H1 (cell line): ENCODE measurements at regions not wholly inside any gene's neighbourhood (a gene's known extent, or its start where the extent isn't known, plus 50 kb on each side); places are given as distances from the start of the nearest gene placed in this dataset.

Experiments
- ASH2L ChIP-seq: fragments of 200-600, 300-600 bp; sonication (generic); IDR thresholded peaks from one replicate; pipeline ENCODE4 v1.7.1; 2017; ENCODE audit warnings: low read length
- CBX5 ChIP-seq: fragments of 300-800, 300-1000 bp; sonication (generic); IDR thresholded peaks from 2 replicates; pipeline ENCODE4 v1.7.1; 2016; ENCODE audit warnings: antibody characterized with exemption, low read length, low read depth
- RAD21 ChIP-seq, 2 experiments: IDR thresholded peaks in 1 of 2; conservative IDR thresholded peaks in 1 of 2; 2 replicates each; pipeline ENCODE4 v1.6.1; 2011; ENCODE audit warnings: low read depth in 2 of 2, low read length in 2 of 2, improper control_type of control experiment in 1 of 2, inconsistent platforms in 1 of 2, mild to moderate bottlenecking in 1 of 2, moderate library complexity in 1 of 2
- ZNF274 ChIP-seq: IDR thresholded peaks from 2 replicates; pipeline ENCODE4 v1.7.0; 2012; ENCODE audit warnings: low read length, borderline replicate concordance; ENCODE audit errors: extremely low read depth

- TF ChIP-seq CBX5, result no peak
- no peak for TF ChIP-seq ZNF274
- no peak for TF ChIP-seq RAD21 (IDR thresholded peaks at IDR 0.05 in 1 of 2, conservative IDR thresholded peaks at IDR 0.05 in 1 of 2; ENCODE audit: low read depth in 2 of 2, low read length in 2 of 2)
- no peak for TF ChIP-seq ASH2L
- TF ChIP-seq, all 59 proteins: peak for 0
Measured at GRCh38 chr9:118577121-118577520, 792.1 kb downstream of the BRINP1 start (continued).
